HG03575 (cell line): ENCODE measurements at regions not wholly inside any gene's neighbourhood (a gene's known extent, or its start where the extent isn't known, plus 50 kb on each side); places are given as distances from the start of the nearest gene placed in this dataset.

Experiments
- ATAC-seq: cut with Tn5 transposase; IDR thresholded peaks from one replicate; pipeline ENCODE4 v1.9.1; 2021; ENCODE audit not compliant: unreplicated experiment, insufficient number of reproducible peaks, low FRiP score; ENCODE audit errors: extremely low read depth

- no peak for ATAC-seq
These were observed 811.4 kb downstream of the BRD1 start for GRCh38 chr22:49015993-49016908.

- ATAC-seq = no peak
These were observed 812.2 kb downstream of the BRD1 start for GRCh38 chr22:49015459-49015858.

GRCh38 chr22:49014227-49015201, 813.2 kb downstream of the BRD1 start:
- ATAC-seq = no peak

- ATAC-seq = no peak
These were observed 814.0 kb downstream of the BRD1 start for GRCh38 chr22:49013707-49014106.

- no peak for ATAC-seq
These were observed 814.8 kb downstream of the BRD1 start for GRCh38 chr22:49012712-49013395.

GRCh38 chr22:49011769-49012648, 815.7 kb downstream of the BRD1 start:
- ATAC-seq = no peak

- ATAC-seq = no peak
These were observed 816.3 kb downstream of the BRD1 start for GRCh38 chr22:49011379-49011768.

GRCh38 chr22:49010901-49011300, 816.8 kb downstream of the BRD1 start:
- ATAC-seq = no peak

- no peak for ATAC-seq
These were observed 817.4 kb downstream of the BRD1 start for GRCh38 chr22:49010070-49010863.

GRCh38 chr22:49009359-49010063, 818.2 kb downstream of the BRD1 start:
- no peak for ATAC-seq

- no peak for ATAC-seq
These were observed 818.9 kb downstream of the BRD1 start for GRCh38 chr22:49008682-49009235.

GRCh38 chr22:49007013-49007653, 820.5 kb downstream of the BRD1 start:
- ATAC-seq = no peak

GRCh38 chr22:49006207-49007012, 821.3 kb downstream of the BRD1 start:
- ATAC-seq = no peak

GRCh38 chr22:49005557-49005956, 822.1 kb downstream of the BRD1 start:
- no peak for ATAC-seq
